Mesendoderm (in vitro differentiated cells): ENCODE measurements at regions not wholly inside any gene's neighbourhood (a gene's known extent, or its start where the extent isn't known, plus 50 kb on each side); places are given as distances from the start of the nearest gene placed in this dataset.

Experiments used
- DNase-seq: peaks from one replicate; pipeline ENCODE4 v3.0.0; 2013
- H2AK5ac ChIP-seq: 2 replicates; pipeline ENCODE4 v1.6.1; 2013; ENCODE audit warnings: low read length, inconsistent platforms
- H2BK120ac ChIP-seq: 2 replicates; pipeline ENCODE4 v1.6.1; 2013; ENCODE audit warnings: low read depth, mild to moderate bottlenecking, low read length, moderate library complexity, mixed read lengths
- H2BK15ac ChIP-seq: replicated peaks from 2 replicates; pipeline ENCODE4 v1.6.1; 2013; ENCODE audit warnings: low read depth, mild to moderate bottlenecking, moderate library complexity
- H2BK5ac ChIP-seq: 2 replicates; pipeline ENCODE4 v1.6.1; 2013; ENCODE audit warnings: low read length, inconsistent platforms
- H3K18ac ChIP-seq: 2 replicates; pipeline ENCODE4 v1.6.1; 2013; ENCODE audit warnings: mild to moderate bottlenecking, low read length, mixed read lengths
- H3K23ac ChIP-seq: one replicate; pipeline ENCODE4 v1.6.1; 2013; ENCODE audit warnings: low read length
- H3K27ac ChIP-seq: 2 replicates; pipeline ENCODE4 v1.5.1; 2013; ENCODE audit warnings: low read depth, mild to moderate bottlenecking, inconsistent platforms, low read length, moderate library complexity
- H3K27me3 ChIP-seq: 2 replicates; pipeline ENCODE4 v1.6.1; 2013; ENCODE audit warnings: low read length, control low read depth, mild to moderate bottlenecking, inconsistent platforms; ENCODE audit not compliant: insufficient read depth, poor library complexity
- H3K36me3 ChIP-seq: 2 replicates; pipeline ENCODE4 v1.6.1; 2013; ENCODE audit warnings: low read length, inconsistent platforms; ENCODE audit not compliant: control insufficient read depth, insufficient read depth
- H3K4ac ChIP-seq: one replicate; pipeline ENCODE4 v1.6.1; 2013; ENCODE audit warnings: low read depth, mild to moderate bottlenecking, low read length, moderate library complexity
- H3K4me1 ChIP-seq: 2 replicates; pipeline ENCODE4 v1.6.1; 2013; ENCODE audit warnings: low read depth, low read length, inconsistent platforms; ENCODE audit not compliant: control insufficient read depth
- H3K4me2 ChIP-seq: 2 replicates; pipeline ENCODE4 v1.6.1; 2013; ENCODE audit warnings: low read length
- H3K4me3 ChIP-seq: 2 replicates; pipeline ENCODE4 v1.5.1; 2013; ENCODE audit warnings: mild to moderate bottlenecking, low read length
- H3K56ac ChIP-seq: one replicate; pipeline ENCODE4 v1.6.1; 2013; ENCODE audit warnings: low read length
- H3K79me1 ChIP-seq: 2 replicates; pipeline ENCODE4 v1.6.1; 2013; ENCODE audit warnings: low read length, inconsistent platforms
- H3K79me2 ChIP-seq: 2 replicates; pipeline ENCODE4 v1.6.1; 2013; ENCODE audit warnings: mild to moderate bottlenecking, low read length; ENCODE audit not compliant: control insufficient read depth, insufficient read depth
- H3K9ac ChIP-seq: 2 replicates; pipeline ENCODE4 v1.6.1; 2013; ENCODE audit warnings: low read length, inconsistent platforms
- H4K5ac ChIP-seq: one replicate; pipeline ENCODE4 v1.6.1; 2013; ENCODE audit warnings: low read length
- H4K8ac ChIP-seq: one replicate; pipeline ENCODE4 v1.6.1; 2013; ENCODE audit warnings: low read depth, mild to moderate bottlenecking, control low read depth, low read length, moderate library complexity
- WGBS: extraction: QIAGEN DNeasy Blood & Tissue Kit; methylation state at CpG from one replicate; pipeline ENCODE4 v1.1.7; 2013; ENCODE audit warnings: low lambda C conversion rate, missing lambda C conversion rate; ENCODE audit not compliant: insufficient coverage; ENCODE audit errors: extremely low coverage; 5-methylcytosine and 5-hydroxymethylcytosine counted together

GRCh38 chr6:8207869-8208191, 105.5 kb upstream of the EEF1E1 start:
- Histone ChIP-seq H2BK15ac (no peak overlapping the region), H3K79me2 (no peaks in the 10 kb centered on the region), H2BK5ac (no peak overlapping the region), H3K27ac (no peak overlapping the region), H3K4me3 (no peak overlapping the region), H4K5ac (no peak overlapping the region), H3K4ac (no peak overlapping the region), H3K18ac (no peak overlapping the region), H3K23ac (no peak overlapping the region), H3K27me3 (no peaks in the 10 kb centered on the region), H3K4me1 (no peaks in the 10 kb centered on the region), H3K9ac (no peak overlapping the region), H4K8ac (no peak overlapping the region), H2BK120ac (no peak overlapping the region), H3K56ac (no peak overlapping the region), H3K4me2 (no peak overlapping the region), H3K79me1 (no peaks in the 10 kb centered on the region), H2AK5ac (no peak overlapping the region), H3K36me3 (no peaks in the 10 kb centered on the region)
- WGBS, result no CpG with 5 or more reads among the region's 1 CpG
- no peak for DNase-seq

DNA sequence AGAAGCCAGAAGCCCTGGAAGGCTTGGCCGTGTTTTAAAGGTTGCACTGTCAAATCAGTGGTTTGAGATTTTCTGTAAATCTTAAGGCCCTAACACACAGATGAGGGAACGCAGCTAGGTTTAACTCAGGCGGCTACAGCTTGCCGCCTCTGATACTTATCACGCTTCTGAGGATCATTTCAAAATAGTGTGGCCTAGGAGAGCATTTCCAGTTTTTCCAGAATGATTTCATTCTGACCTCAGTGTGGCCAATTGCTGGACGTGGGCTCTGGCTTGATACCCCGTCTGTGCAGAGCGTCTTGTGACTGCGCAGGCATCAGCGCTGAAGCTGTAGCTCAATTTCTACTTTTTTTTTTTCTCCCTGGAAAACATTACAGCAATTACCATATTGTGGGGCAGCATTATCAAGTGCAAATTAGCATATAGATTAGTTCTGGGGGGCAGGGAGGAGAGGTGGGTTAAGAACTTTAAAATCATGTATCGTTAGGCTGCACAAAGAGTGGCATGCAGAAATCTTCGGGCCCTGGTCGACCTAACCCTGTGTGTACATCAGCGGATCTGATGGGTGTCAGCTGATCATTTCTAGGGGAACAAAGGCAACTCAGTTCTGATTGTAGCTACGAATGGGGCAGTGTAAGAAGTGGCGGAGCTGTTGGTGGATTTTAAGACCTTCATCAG, 105.0 kb upstream of the EEF1E1 start:
- Histone ChIP-seq H2BK120ac (no peak overlapping the region), H4K8ac (no peak overlapping the region), H3K56ac (no peak overlapping the region), H3K27me3 (no peaks in the 10 kb centered on the region), H3K27ac (no peak overlapping the region), H3K79me1 (no peaks in the 10 kb centered on the region), H2BK5ac (no peak overlapping the region), H3K9ac (no peak overlapping the region), H3K36me3 (no peaks in the 10 kb centered on the region), H3K4me1 (no peaks in the 10 kb centered on the region), H3K4me2 (no peak overlapping the region), H2AK5ac (no peak overlapping the region), H3K4me3 (no peak overlapping the region), H3K4ac (no peak overlapping the region), H3K23ac (no peak overlapping the region), H2BK15ac (no peak overlapping the region), H4K5ac (no peak overlapping the region), H3K79me2 (no peaks in the 10 kb centered on the region), H3K18ac (no peak overlapping the region)
- WGBS, result no CpG with 5 or more reads among the region's 16 CpGs
- no peak for DNase-seq

DNA sequence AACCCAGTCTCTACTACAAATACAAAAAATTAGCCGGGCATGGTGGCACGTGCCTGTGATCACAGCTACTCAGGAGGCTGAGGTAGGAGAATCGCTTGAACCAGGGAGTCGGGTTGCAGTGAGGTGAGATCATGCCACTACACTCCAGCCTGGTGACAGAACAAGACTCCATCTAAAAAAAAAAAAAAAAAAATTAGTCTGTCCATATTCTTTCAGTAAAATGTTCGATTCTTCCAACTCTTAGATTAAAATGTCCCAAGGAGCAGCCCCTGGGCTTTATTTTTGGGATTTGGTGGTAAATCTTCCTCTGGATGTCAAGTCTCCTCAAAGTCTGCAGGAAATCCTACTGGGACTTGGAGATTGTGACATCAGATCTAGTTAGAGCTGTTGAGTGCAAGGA, 101.0 kb upstream of the EEF1E1 start:
- DNase-seq, result peak; percentile 11
- no CpG with 5 or more reads among the region's 5 CpGs for WGBS

DNA sequence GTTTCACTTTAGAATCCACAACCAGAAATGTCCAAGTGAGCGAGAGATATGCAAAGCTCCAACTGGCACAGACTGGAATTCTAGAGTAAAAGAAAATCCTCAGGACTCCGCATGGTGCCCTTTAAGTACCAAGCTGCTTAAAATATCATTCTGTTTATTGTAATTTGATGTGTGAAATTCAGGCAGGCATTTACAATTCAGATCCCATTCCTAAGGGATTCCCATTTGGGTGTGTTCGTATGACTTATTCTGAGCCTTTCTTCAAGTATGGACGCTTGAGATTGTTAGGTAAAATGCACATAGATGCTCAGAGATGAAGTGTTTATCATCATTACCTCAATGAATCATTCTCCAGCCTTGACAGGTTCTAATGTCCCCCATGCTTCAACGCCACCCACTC, 99.3 kb upstream of the EEF1E1 start:
- no peak overlapping the region for H3K4ac ChIP-seq
- no peaks in the 10 kb centered on the region for H3K36me3 ChIP-seq
- no peak overlapping the region for H3K9ac ChIP-seq
- no peak overlapping the region for H3K27ac ChIP-seq
- H2BK15ac ChIP-seq, result no peak overlapping the region
- H3K4me1 ChIP-seq, result no peaks in the 10 kb centered on the region
- no peak overlapping the region for H3K23ac ChIP-seq
- H3K79me2 ChIP-seq, result no peaks in the 10 kb centered on the region
- WGBS, result no CpG with 5 or more reads among the region's 5 CpGs
- no peak overlapping the region for H3K4me3 ChIP-seq
- no peak for DNase-seq
- no peak overlapping the region for H3K18ac ChIP-seq
- H2BK5ac ChIP-seq, result no peak overlapping the region
- no peak overlapping the region for H4K5ac ChIP-seq
- no peak overlapping the region for H2AK5ac ChIP-seq
- no peak overlapping the region for H3K4me2 ChIP-seq
- no peak overlapping the region for H3K56ac ChIP-seq
- no peaks in the 10 kb centered on the region for H3K27me3 ChIP-seq
- H2BK120ac ChIP-seq, result no peak overlapping the region
- H3K79me1 ChIP-seq, result no peaks in the 10 kb centered on the region
- H4K8ac ChIP-seq, result no peak overlapping the region

More for the DNA sequence above, 101.0 kb upstream of the EEF1E1 start:
- H4K5ac ChIP-seq, result no peak overlapping the region
- H3K4me1 ChIP-seq, result no peaks in the 10 kb centered on the region
- no peak overlapping the region for H3K27ac ChIP-seq
- H2AK5ac ChIP-seq, result no peak overlapping the region
- H2BK15ac ChIP-seq, result no peak overlapping the region
- H4K8ac ChIP-seq, result peak overlapping the region; percentile 41
- H3K79me1 ChIP-seq, result no peaks in the 10 kb centered on the region
- H3K79me2 ChIP-seq, result no peaks in the 10 kb centered on the region
- no peak overlapping the region for H3K18ac ChIP-seq
- no peak overlapping the region for H3K23ac ChIP-seq
- H3K4me2 ChIP-seq, result no peak overlapping the region
- no peak overlapping the region for H3K4me3 ChIP-seq
- no peak overlapping the region for H3K9ac ChIP-seq
- H3K4ac ChIP-seq, result no peak overlapping the region
- H2BK120ac ChIP-seq, result no peak overlapping the region
- H2BK5ac ChIP-seq, result no peak overlapping the region
- no peak overlapping the region for H3K56ac ChIP-seq
- H3K27me3 ChIP-seq, result no peaks in the 10 kb centered on the region
- H3K36me3 ChIP-seq, result no peaks in the 10 kb centered on the region

DNA sequence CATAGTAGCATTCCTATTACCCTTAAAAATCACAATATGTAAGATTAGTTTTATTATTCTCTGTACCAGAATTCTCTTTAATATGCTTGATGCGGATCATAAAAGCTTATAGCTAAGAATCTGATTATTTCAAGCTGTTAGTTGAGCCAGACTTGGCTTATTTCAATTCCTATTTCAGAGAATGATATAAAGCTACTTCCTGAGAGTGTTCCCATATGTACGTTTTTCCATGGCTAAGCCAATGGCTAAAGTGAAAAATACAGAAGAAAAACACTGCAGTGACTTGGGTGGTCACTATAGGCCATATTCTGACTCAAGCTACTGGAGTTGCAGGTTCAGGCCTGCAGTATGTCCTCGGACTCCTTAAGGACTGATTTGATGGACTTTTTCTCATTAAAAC, 97.9 kb upstream of the EEF1E1 start:
- no peak overlapping the region for H4K8ac ChIP-seq
- H3K23ac ChIP-seq, result no peak overlapping the region
- H3K79me1 ChIP-seq, result no peaks in the 10 kb centered on the region
- no CpG with 5 or more reads among the region's 3 CpGs for WGBS
- H3K27ac ChIP-seq, result no peak overlapping the region
- H3K79me2 ChIP-seq, result no peaks in the 10 kb centered on the region
- H2AK5ac ChIP-seq, result no peak overlapping the region
- no peaks in the 10 kb centered on the region for H3K27me3 ChIP-seq
- no peak overlapping the region for H2BK5ac ChIP-seq
- no peak overlapping the region for H3K4me2 ChIP-seq
- H3K9ac ChIP-seq, result no peak overlapping the region
- H3K4me1 ChIP-seq, result no peaks in the 10 kb centered on the region
- no peak overlapping the region for H3K56ac ChIP-seq
- no peak overlapping the region for H2BK120ac ChIP-seq
- H3K18ac ChIP-seq, result no peak overlapping the region
- DNase-seq, result no peak
- H3K36me3 ChIP-seq, result no peaks in the 10 kb centered on the region
- no peak overlapping the region for H3K4me3 ChIP-seq
- H3K4ac ChIP-seq, result no peak overlapping the region
- H2BK15ac ChIP-seq, result no peak overlapping the region
- H4K5ac ChIP-seq, result no peak overlapping the region

DNA sequence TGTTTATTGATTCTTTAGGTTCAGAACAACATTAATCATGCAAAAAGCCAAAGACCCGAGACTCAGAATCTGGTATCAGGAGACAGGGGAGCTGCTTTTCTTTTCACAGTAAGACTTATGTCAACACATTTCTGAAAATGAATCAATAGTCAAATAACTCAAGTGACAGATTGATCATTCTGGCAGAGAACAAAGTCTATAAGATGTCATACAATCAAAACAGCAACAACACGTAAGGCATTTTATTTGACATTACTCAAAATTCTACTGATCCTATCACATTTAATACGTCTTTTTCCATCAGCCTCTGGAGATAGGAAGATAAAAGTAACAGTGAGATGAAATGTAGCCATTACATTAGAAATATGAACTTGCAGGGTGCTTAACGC, 93.4 kb upstream of the EEF1E1 start:
- Histone ChIP-seq H3K4me3 (no peak overlapping the region), H3K27me3 (no peaks in the 10 kb centered on the region), H3K4ac (no peak overlapping the region), H3K27ac (no peak overlapping the region), H2AK5ac (no peak overlapping the region), H3K79me1 (no peaks in the 10 kb centered on the region), H3K4me1 (no peaks in the 10 kb centered on the region), H4K8ac (no peak overlapping the region), H3K18ac (no peak overlapping the region), H3K79me2 (no peaks in the 10 kb centered on the region), H2BK15ac (no peak overlapping the region), H2BK120ac (no peak overlapping the region), H2BK5ac (no peak overlapping the region), H3K9ac (no peak overlapping the region), H3K56ac (no peak overlapping the region), H3K36me3 (no peaks in the 10 kb centered on the region), H3K23ac (no peak overlapping the region), H3K4me2 (no peak overlapping the region), H4K5ac (no peak overlapping the region)
- no peak for DNase-seq
- WGBS, result no CpG with 5 or more reads among the region's 4 CpGs
